T-cell (primary cell): ENCODE measurements at regions not wholly inside any gene's neighbourhood (a gene's known extent, or its start where the extent isn't known, plus 50 kb on each side); places are given as distances from the start of the nearest gene placed in this dataset.
"Not testable (repeated sequence)": the region's sequence is repeated elsewhere in the genome, so short reads cannot be mapped to it uniquely, and the experiment has no call there.

Experiments
- ATAC-seq, 4 experiments: fragments of 200-7000 bp in 3 of 4; fragments of 150-1000 bp in 1 of 4; cut with Tn5 transposase; replicated peaks in 1 of 4; 1 replicate in 3 of 4; 2 replicates in 1 of 4; pipeline ENCODE4 v1.10.0; 2021; ENCODE audit warnings: moderate library complexity in 3 of 4, mild to moderate bottlenecking in 2 of 4, moderate number of reproducible peaks in 1 of 4
- CTCF ChIA-PET, 2 donors: fragments of 300-600 bp; sonication (Branson Sonifier 250); formaldehyde crosslinking; loops; one replicate each; lab custom pipeline; 2022; ENCODE audit warnings: antibody characterized with exemption in 2 of 2; lab: Charles Lee
- POLR2A ChIA-PET, 2 donors: fragments of 300-600 bp; sonication (Branson Sonifier 250); formaldehyde crosslinking; loops; one replicate each; lab custom pipeline; 2022; ENCODE audit warnings: antibody characterized with exemption in 2 of 2; lab: Charles Lee
- DNase-seq, 35 experiments: peaks; one replicate each; pipeline versions ENCODE4 v3.0.0 to v3.0.0-alpha.2; 2013 to 2023
- H3K27ac ChIP-seq: one replicate; pipeline ENCODE4 v1.5.1; 2013; ENCODE audit warnings: low read length
- H3K27me3 ChIP-seq, 2 experiments: replicated peaks in 1 of 2; 1 replicate in 1 of 2; 2 replicates in 1 of 2; pipeline versions ENCODE4 v1.6.1 to v1.7.0; 2013; ENCODE audit warnings: low read length in 1 of 2, mixed read lengths in 1 of 2; ENCODE audit not compliant: control insufficient read depth in 2 of 2, insufficient read depth in 2 of 2; ENCODE audit errors: extremely low read depth in 1 of 2
- H3K36me3 ChIP-seq, 2 donors: 1 replicate in 1 of 2; 2 replicates in 1 of 2; pipeline versions ENCODE4 v1.6.1 to v1.7.0; 2013; ENCODE audit warnings: low read length in 1 of 2; ENCODE audit not compliant: control insufficient read depth in 2 of 2, insufficient read depth in 1 of 2; ENCODE audit errors: extremely low read depth in 1 of 2
- H3K4me1 ChIP-seq, 2 experiments: 1 replicate in 1 of 2; 2 replicates in 1 of 2; pipeline versions ENCODE4 v1.6.1 to v1.7.0; 2013; ENCODE audit warnings: low read length in 2 of 2, mixed read lengths in 1 of 2; ENCODE audit not compliant: insufficient read depth in 2 of 2, control insufficient read depth in 1 of 2; ENCODE audit errors: extremely low read depth in 1 of 2
- H3K4me3 ChIP-seq, 2 donors: 1 replicate in 1 of 2; 2 replicates in 1 of 2; pipeline versions ENCODE4 v1.5.1 to v1.7.0; 2013; ENCODE audit warnings: mild to moderate bottlenecking in 2 of 2, low read length in 1 of 2, moderate library complexity in 1 of 2; ENCODE audit not compliant: control insufficient read depth in 1 of 2; ENCODE audit errors: extremely low read depth in 1 of 2
- H3K9me3 ChIP-seq: 2 replicates; pipeline ENCODE4 v1.7.0; 2013
- H3K27ac Mint-ChIP-seq, 2 donors: one replicate each; pipeline ENCODE4 v1.8.0; 2020 to 2021; ENCODE audit warnings: mild to moderate bottlenecking in 2 of 2, mixed read lengths in 2 of 2
- H3K27me3 Mint-ChIP-seq, 2 donors: one replicate each; pipeline ENCODE4 v1.8.0; 2021 to 2022; ENCODE audit warnings: mixed read lengths in 2 of 2
- H3K36me3 Mint-ChIP-seq: one replicate; pipeline ENCODE4 v1.8.0; 2021; ENCODE audit warnings: mixed read lengths
- H3K4me1 Mint-ChIP-seq, 3 donors: one replicate each; pipeline ENCODE4 v1.8.0; 2020 to 2022; ENCODE audit warnings: mixed read lengths in 3 of 3, mild to moderate bottlenecking in 1 of 3
- H3K4me3 Mint-ChIP-seq, 3 donors: one replicate each; pipeline ENCODE4 v1.8.0; 2020 to 2022; ENCODE audit warnings: mild to moderate bottlenecking in 3 of 3, mixed read lengths in 3 of 3, moderate library complexity in 3 of 3
- H3K9me3 Mint-ChIP-seq, 3 donors: one replicate each; pipeline ENCODE4 v1.8.0; 2020 to 2022; ENCODE audit warnings: mixed read lengths in 3 of 3
- WGBS: methylation state at CpG from one replicate; pipeline ENCODE4 v1.1.5; 2013; ENCODE audit warnings: missing lambda C conversion rate; ENCODE audit not compliant: insufficient coverage; 5-methylcytosine and 5-hydroxymethylcytosine counted together

GRCh38 chr10:38635650-38636049 lies 541.5 kb downstream of the ZNF37A start:
- 81% methylated on average over 6 of the region's 21 CpGs for WGBS
- POLR2A ChIA-PET, H3K36me3 Mint-ChIP-seq, ATAC-seq, H3K4me3 ChIP-seq, H3K9me3 ChIP-seq, H3K27me3 ChIP-seq, H3K4me1 Mint-ChIP-seq, H3K9me3 Mint-ChIP-seq, H3K27ac ChIP-seq, H3K4me3 Mint-ChIP-seq, H3K27me3 Mint-ChIP-seq, CTCF ChIA-PET, H3K36me3 ChIP-seq, H3K27ac Mint-ChIP-seq, H3K4me1 ChIP-seq, DNase-seq: not testable (repeated sequence)
